T-cell (primary cell): ENCODE measurements at regions not wholly inside any gene's neighbourhood (a gene's known extent, or its start where the extent isn't known, plus 50 kb on each side); places are given as distances from the start of the nearest gene placed in this dataset.

Experiments used
- ATAC-seq, 4 experiments: fragments of 200-7000 bp in 3 of 4; fragments of 150-1000 bp in 1 of 4; cut with Tn5 transposase; replicated peaks in 1 of 4; 1 replicate in 3 of 4; 2 replicates in 1 of 4; pipeline ENCODE4 v1.10.0; 2021; ENCODE audit warnings: moderate library complexity in 3 of 4, mild to moderate bottlenecking in 2 of 4, moderate number of reproducible peaks in 1 of 4
- CTCF ChIA-PET, 2 donors: fragments of 300-600 bp; sonication (Branson Sonifier 250); formaldehyde crosslinking; loops; one replicate each; lab custom pipeline; 2022; ENCODE audit warnings: antibody characterized with exemption in 2 of 2; lab: Charles Lee
- POLR2A ChIA-PET, 2 donors: fragments of 300-600 bp; sonication (Branson Sonifier 250); formaldehyde crosslinking; loops; one replicate each; lab custom pipeline; 2022; ENCODE audit warnings: antibody characterized with exemption in 2 of 2; lab: Charles Lee
- DNase-seq, 35 experiments: peaks; one replicate each; pipeline versions ENCODE4 v3.0.0 to v3.0.0-alpha.2; 2013 to 2023
- H3K27ac ChIP-seq: one replicate; pipeline ENCODE4 v1.5.1; 2013; ENCODE audit warnings: low read length
- H3K27me3 ChIP-seq, 2 experiments: replicated peaks in 1 of 2; 1 replicate in 1 of 2; 2 replicates in 1 of 2; pipeline versions ENCODE4 v1.6.1 to v1.7.0; 2013; ENCODE audit warnings: low read length in 1 of 2, mixed read lengths in 1 of 2; ENCODE audit not compliant: control insufficient read depth in 2 of 2, insufficient read depth in 2 of 2; ENCODE audit errors: extremely low read depth in 1 of 2
- H3K36me3 ChIP-seq, 2 donors: 1 replicate in 1 of 2; 2 replicates in 1 of 2; pipeline versions ENCODE4 v1.6.1 to v1.7.0; 2013; ENCODE audit warnings: low read length in 1 of 2; ENCODE audit not compliant: control insufficient read depth in 2 of 2, insufficient read depth in 1 of 2; ENCODE audit errors: extremely low read depth in 1 of 2
- H3K4me1 ChIP-seq, 2 experiments: 1 replicate in 1 of 2; 2 replicates in 1 of 2; pipeline versions ENCODE4 v1.6.1 to v1.7.0; 2013; ENCODE audit warnings: low read length in 2 of 2, mixed read lengths in 1 of 2; ENCODE audit not compliant: insufficient read depth in 2 of 2, control insufficient read depth in 1 of 2; ENCODE audit errors: extremely low read depth in 1 of 2
- H3K4me3 ChIP-seq, 2 donors: 1 replicate in 1 of 2; 2 replicates in 1 of 2; pipeline versions ENCODE4 v1.5.1 to v1.7.0; 2013; ENCODE audit warnings: mild to moderate bottlenecking in 2 of 2, low read length in 1 of 2, moderate library complexity in 1 of 2; ENCODE audit not compliant: control insufficient read depth in 1 of 2; ENCODE audit errors: extremely low read depth in 1 of 2
- H3K9me3 ChIP-seq: 2 replicates; pipeline ENCODE4 v1.7.0; 2013
- H3K27ac Mint-ChIP-seq, 2 donors: one replicate each; pipeline ENCODE4 v1.8.0; 2020 to 2021; ENCODE audit warnings: mild to moderate bottlenecking in 2 of 2, mixed read lengths in 2 of 2
- H3K27me3 Mint-ChIP-seq, 2 donors: one replicate each; pipeline ENCODE4 v1.8.0; 2021 to 2022; ENCODE audit warnings: mixed read lengths in 2 of 2
- H3K36me3 Mint-ChIP-seq: one replicate; pipeline ENCODE4 v1.8.0; 2021; ENCODE audit warnings: mixed read lengths
- H3K4me1 Mint-ChIP-seq, 3 donors: one replicate each; pipeline ENCODE4 v1.8.0; 2020 to 2022; ENCODE audit warnings: mixed read lengths in 3 of 3, mild to moderate bottlenecking in 1 of 3
- H3K4me3 Mint-ChIP-seq, 3 donors: one replicate each; pipeline ENCODE4 v1.8.0; 2020 to 2022; ENCODE audit warnings: mild to moderate bottlenecking in 3 of 3, mixed read lengths in 3 of 3, moderate library complexity in 3 of 3
- H3K9me3 Mint-ChIP-seq, 3 donors: one replicate each; pipeline ENCODE4 v1.8.0; 2020 to 2022; ENCODE audit warnings: mixed read lengths in 3 of 3
- WGBS: methylation state at CpG from one replicate; pipeline ENCODE4 v1.1.5; 2013; ENCODE audit warnings: missing lambda C conversion rate; ENCODE audit not compliant: insufficient coverage; 5-methylcytosine and 5-hydroxymethylcytosine counted together

- no peaks in the 10 kb centered on the region for H3K27me3 Mint-ChIP-seq
- Histone ChIP-seq H3K4me3 (no peak overlapping the region), H3K4me1 (no peaks in the 10 kb centered on the region), H3K27ac (no peak overlapping the region), H3K9me3 (no peaks in the 10 kb centered on the region), H3K27me3 (no peaks in the 10 kb centered on the region), H3K36me3 (no peaks in the 10 kb centered on the region)
- no peak for ATAC-seq
- no peak overlapping the region for H3K27ac Mint-ChIP-seq
- H3K9me3 Mint-ChIP-seq = peaks cover 0 to 12% (median 2%) of the 10 kb centered on the region in 3 donors
- no peaks in the 10 kb centered on the region for H3K4me1 Mint-ChIP-seq
- no peak overlapping the region for H3K4me3 Mint-ChIP-seq
- DNase-seq = no peak
- POLR2A ChIA-PET = no interaction called here
- no peaks in the 10 kb centered on the region for H3K36me3 Mint-ChIP-seq
- CTCF ChIA-PET = no interaction called here
Observed at GRCh38 chr10:116006508-116006907, 266.5 kb downstream of the GFRA1 start.

GRCh38 chr10:116005301-116005700 lies 267.7 kb downstream of the GFRA1 start:
- Mint-ChIP-seq H3K4me3 (no peak overlapping the region), H3K36me3 (no peaks in the 10 kb centered on the region), H3K27ac (no peak overlapping the region), H3K9me3 (peaks cover 0 to 12% (median 2%) of the 10 kb centered on the region in 3 donors), H3K4me1 (no peaks in the 10 kb centered on the region), H3K27me3 (no peaks in the 10 kb centered on the region)
- ATAC-seq (no peak), DNase-seq (no peak)
- no peak overlapping the region for H3K4me3 ChIP-seq
- no peak overlapping the region for H3K27ac ChIP-seq
- no peaks in the 10 kb centered on the region for H3K9me3 ChIP-seq
- no peaks in the 10 kb centered on the region for H3K4me1 ChIP-seq
- 100% methylated on average over 1 of the region's 2 CpGs for WGBS
- POLR2A ChIA-PET = no interaction called here
- CTCF ChIA-PET = no interaction called here
- no peaks in the 10 kb centered on the region for H3K27me3 ChIP-seq
- H3K36me3 ChIP-seq = no peaks in the 10 kb centered on the region

GRCh38 chr10:116002735-116003134 lies 270.3 kb downstream of the GFRA1 start:
- H3K4me1 ChIP-seq = no peaks in the 10 kb centered on the region
- DNase-seq (no peak), ATAC-seq (no peak)
- POLR2A ChIA-PET = no interaction called here
- H3K4me3 ChIP-seq = no peak overlapping the region
- H3K9me3 Mint-ChIP-seq = peaks cover 0 to 11% (median 0%) of the 10 kb centered on the region in 3 donors
- WGBS = no CpG with 5 or more reads among the region's 1 CpG
- H3K36me3 ChIP-seq = no peaks in the 10 kb centered on the region
- no peak overlapping the region for H3K4me3 Mint-ChIP-seq
- no peak overlapping the region for H3K27ac Mint-ChIP-seq
- H3K27me3 ChIP-seq = no peaks in the 10 kb centered on the region
- H3K36me3 Mint-ChIP-seq = no peaks in the 10 kb centered on the region
- no peaks in the 10 kb centered on the region for H3K27me3 Mint-ChIP-seq
- H3K27ac ChIP-seq = no peak overlapping the region
- no peaks in the 10 kb centered on the region for H3K4me1 Mint-ChIP-seq
- no peaks in the 10 kb centered on the region for H3K9me3 ChIP-seq
- CTCF ChIA-PET = no interaction called here

GRCh38 chr10:116001976-116002375 lies 271.0 kb downstream of the GFRA1 start:
- Mint-ChIP-seq H3K27ac (no peak overlapping the region), H3K27me3 (no peaks in the 10 kb centered on the region), H3K4me3 (no peak overlapping the region), H3K36me3 (no peaks in the 10 kb centered on the region), H3K9me3 (peaks cover 0 to 13% (median 0%) of the 10 kb centered on the region in 3 donors), H3K4me1 (no peaks in the 10 kb centered on the region)
- Histone ChIP-seq H3K9me3 (no peaks in the 10 kb centered on the region), H3K27ac (no peak overlapping the region), H3K4me3 (no peak overlapping the region), H3K27me3 (no peaks in the 10 kb centered on the region), H3K36me3 (no peaks in the 10 kb centered on the region), H3K4me1 (no peaks in the 10 kb centered on the region)
- 79% methylated on average over 2 of the region's 4 CpGs for WGBS
- no peak for ATAC-seq
- POLR2A ChIA-PET = no interaction called here
- DNase-seq = no peak
- CTCF ChIA-PET = no interaction called here

GRCh38 chr10:116001262-116001857 lies 271.6 kb downstream of the GFRA1 start:
- POLR2A ChIA-PET = no interaction called here

GRCh38 chr10:116000151-116000842 lies 272.7 kb downstream of the GFRA1 start:
- Mint-ChIP-seq H3K36me3 (no peaks in the 10 kb centered on the region), H3K4me3 (no peak overlapping the region), H3K27ac (no peak overlapping the region), H3K27me3 (no peaks in the 10 kb centered on the region), H3K9me3 (peaks cover 0 to 17% (median under 1%) of the 10 kb centered on the region in 3 donors), H3K4me1 (no peaks in the 10 kb centered on the region)
- Histone ChIP-seq H3K27me3 (no peaks in the 10 kb centered on the region), H3K27ac (no peak overlapping the region), H3K36me3 (no peaks in the 10 kb centered on the region), H3K9me3 (no peaks in the 10 kb centered on the region), H3K4me3 (no peak overlapping the region), H3K4me1 (no peaks in the 10 kb centered on the region)
- ChIA-PET POLR2A (no interaction called here), CTCF (interaction anchor here in 1 of 2 donors (0.6 kb wide), 1 partner anchor 333 kb away, joined by 4 read pairs; no protein-coding TSS in a partner anchor)
- DNase-seq = no peak
- no CpG with 5 or more reads among the region's 12 CpGs for WGBS
- no peak for ATAC-seq

More at GRCh38 chr10:116001262-116001857, 271.6 kb downstream of the GFRA1 start:
- ATAC-seq = no peak
- no peaks in the 10 kb centered on the region for H3K36me3 ChIP-seq
- H3K4me1 ChIP-seq = no peaks in the 10 kb centered on the region
- no peak overlapping the region for H3K27ac ChIP-seq
- no peak overlapping the region for H3K4me3 ChIP-seq
- Mint-ChIP-seq H3K9me3 (peaks cover 0 to 15% (median 0%) of the 10 kb centered on the region in 3 donors), H3K4me1 (no peaks in the 10 kb centered on the region), H3K27ac (no peak overlapping the region), H3K27me3 (no peaks in the 10 kb centered on the region), H3K4me3 (no peak overlapping the region), H3K36me3 (no peaks in the 10 kb centered on the region)
- no peaks in the 10 kb centered on the region for H3K9me3 ChIP-seq
- 74% methylated on average over 6 of the region's 10 CpGs for WGBS
- no peaks in the 10 kb centered on the region for H3K27me3 ChIP-seq
- no peak for DNase-seq
- CTCF ChIA-PET = no interaction called here
